GM12892 (cell line): ENCODE measurements at regions not wholly inside any gene's neighbourhood (a gene's known extent, or its start where the extent isn't known, plus 50 kb on each side); places are given as distances from the start of the nearest gene placed in this dataset.
"Not testable (repeated sequence)": the region's sequence is repeated elsewhere in the genome, so short reads cannot be mapped to it uniquely, and the experiment has no call there.

ENCODE experiments used
- DNase-seq: peaks from one replicate; pipeline ENCODE4 v3.0.0; 2011; ENCODE audit not compliant: insufficient read length
- FAIRE-seq: peaks from 2 replicates; lab custom pipeline; 2011; peaks lifted over from hg19 to GRCh38; lab: Jason Lieb, UNC
- POLR2A ChIP-seq: IDR thresholded peaks from 2 replicates; pipeline ENCODE4 v1.6.1; 2011; ENCODE audit warnings: low read depth, low read length, control low read depth
- POLR2AphosphoS5 ChIP-seq: IDR thresholded peaks from 2 replicates; pipeline ENCODE4 v1.6.1; 2011; ENCODE audit warnings: low read depth, low read length, control low read depth
- TAF1 ChIP-seq: IDR thresholded peaks from 2 replicates; pipeline ENCODE4 v1.6.1; 2011; ENCODE audit warnings: low read depth, mild to moderate bottlenecking, control low read depth, low read length, borderline replicate concordance

DNA sequence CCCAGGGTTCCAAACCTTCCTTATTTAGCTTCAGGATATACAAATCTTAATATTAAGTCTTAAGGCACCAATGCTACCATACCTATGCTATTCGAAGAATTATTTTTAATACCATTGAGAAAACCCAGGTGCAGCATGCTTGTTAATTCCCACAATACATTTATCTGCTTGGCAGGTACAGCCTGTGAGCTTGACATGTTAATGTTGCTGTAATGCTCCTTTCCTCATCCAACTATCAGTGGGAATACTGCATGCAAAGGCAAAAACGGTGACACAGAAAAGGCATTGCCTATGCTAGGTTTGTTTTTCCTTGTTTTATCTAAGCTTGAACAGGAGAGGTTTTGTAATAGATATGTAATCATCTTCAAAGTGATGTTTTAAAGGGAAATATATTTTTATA, 135.7 kb upstream of the COX7C start:
- FAIRE-seq (no peak), DNase-seq (no peak)
- TF ChIP-seq TAF1: no peak
- no peak for TF ChIP-seq POLR2A
- TF ChIP-seq POLR2AphosphoS5: no peak

DNA sequence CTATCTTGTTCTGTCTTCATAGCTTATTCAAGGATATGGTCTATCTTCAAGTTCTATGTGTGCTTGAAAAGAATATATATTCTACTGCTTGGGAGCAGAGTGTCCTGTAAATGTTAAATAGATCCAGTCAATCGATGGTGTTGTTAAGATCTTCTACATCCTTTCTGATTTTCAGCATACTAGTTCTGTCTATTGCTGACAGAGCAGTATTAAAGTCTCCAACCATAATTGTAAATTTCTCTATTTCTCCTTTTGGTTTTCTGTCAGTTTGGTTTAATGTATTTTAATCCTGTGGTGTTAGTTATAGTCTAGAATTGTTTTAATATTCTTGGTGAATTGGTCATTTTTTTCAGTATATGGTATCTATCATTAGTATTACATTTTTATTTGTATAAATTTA, 124.0 kb upstream of the COX7C start:
- DNase-seq: no peak
- TF ChIP-seq POLR2AphosphoS5: no peak
- TF ChIP-seq TAF1: no peak
- no peak for TF ChIP-seq POLR2A
- no peak for FAIRE-seq

DNA sequence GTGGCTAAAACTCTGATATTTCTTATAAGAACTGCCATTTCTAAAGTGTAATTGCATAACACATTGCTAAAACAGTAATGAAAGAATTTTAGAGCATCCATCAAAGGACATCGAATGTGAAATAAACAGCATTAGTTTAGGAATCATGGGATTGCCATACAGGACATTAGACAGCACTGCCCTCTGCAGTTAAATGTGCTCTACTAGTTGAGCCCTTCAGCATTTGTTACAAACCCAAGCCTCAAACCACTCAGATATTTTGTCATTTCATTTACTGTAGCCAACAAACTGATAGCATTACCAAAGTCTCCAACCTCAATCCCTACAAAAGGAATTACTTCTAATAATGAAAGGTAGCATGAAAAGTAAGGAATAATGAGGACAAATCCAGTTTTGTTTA, 116.8 kb upstream of the COX7C start:
- DNase-seq (no peak), FAIRE-seq (no peak)
- TF ChIP-seq POLR2AphosphoS5: no peak
- TF ChIP-seq POLR2A: no peak
- TF ChIP-seq TAF1: no peak

DNA sequence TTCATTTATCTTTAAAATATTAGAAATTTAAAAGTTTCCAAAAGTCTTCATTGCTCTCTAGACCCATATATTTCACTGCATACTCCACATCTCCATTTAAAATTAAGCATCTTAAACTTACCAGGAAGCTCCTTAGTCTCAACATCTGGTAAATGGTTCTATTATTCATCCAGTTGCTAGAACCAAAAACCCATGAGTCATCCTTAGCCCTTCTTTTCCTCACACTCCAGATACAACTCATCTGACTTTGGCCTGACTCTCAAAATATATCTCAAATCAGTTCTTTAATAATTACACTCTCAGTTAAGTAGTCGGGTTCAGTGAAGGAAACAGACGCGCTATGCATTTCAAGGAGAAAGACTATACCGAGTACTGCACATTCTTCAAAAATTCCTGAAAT, 110.2 kb upstream of the COX7C start:
- FAIRE-seq (no peak), DNase-seq (no peak)

DNA sequence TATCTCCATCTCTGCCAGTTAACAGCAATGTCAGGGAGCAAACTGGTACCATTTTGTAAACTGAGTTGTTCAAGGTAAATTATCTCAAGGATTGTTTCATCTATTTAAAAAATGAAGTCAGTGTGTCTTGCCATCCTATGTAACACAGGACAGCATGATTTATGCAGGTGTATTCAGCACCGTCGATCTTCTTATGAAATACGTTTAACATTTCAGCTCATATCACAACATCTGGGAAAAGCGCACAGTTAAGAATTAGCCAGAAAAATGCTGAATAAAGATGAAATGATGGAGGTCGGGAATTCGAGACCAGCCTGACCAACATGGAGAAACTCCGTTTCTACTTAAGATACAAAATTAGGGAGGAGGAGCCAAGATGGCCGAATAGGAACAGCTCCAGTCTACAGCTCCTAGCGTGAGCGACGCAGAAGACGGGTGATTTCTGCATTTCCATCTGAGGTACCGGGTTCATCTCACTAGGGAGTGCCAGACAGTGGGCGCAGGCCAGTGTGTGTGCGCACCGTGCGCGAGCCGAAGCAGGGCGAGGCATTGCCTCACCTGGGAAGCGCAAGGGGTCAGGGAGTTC, 107.3 kb upstream of the COX7C start:
- FAIRE-seq, DNase-seq: not testable (repeated sequence)

More for the DNA sequence above, 110.2 kb upstream of the COX7C start:
- no peak for TF ChIP-seq POLR2A
- no peak for TF ChIP-seq POLR2AphosphoS5
- TF ChIP-seq TAF1: no peak

DNA sequence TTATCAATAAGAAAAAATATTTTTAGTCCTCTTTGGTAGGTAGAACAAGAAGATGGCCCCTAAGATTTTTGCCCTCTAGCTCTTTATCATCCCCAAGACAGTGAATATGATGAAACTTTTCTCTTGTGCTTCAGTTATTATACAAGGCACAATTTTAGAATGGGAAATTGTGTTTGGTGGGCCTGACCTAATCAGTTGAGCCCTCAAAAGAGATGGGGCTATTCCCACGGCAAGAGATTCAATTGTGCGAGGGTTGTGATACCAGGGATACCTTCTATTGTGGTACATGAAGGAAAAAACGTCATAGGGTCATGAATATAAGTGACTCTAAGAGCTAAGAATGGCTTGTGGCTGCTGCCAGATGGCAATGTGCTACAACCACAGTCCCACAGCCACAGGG, 94.0 kb upstream of the COX7C start:
- no peak for FAIRE-seq
- TF ChIP-seq TAF1 (no peak), POLR2AphosphoS5 (no peak), POLR2A (no peak)
- DNase-seq: no peak

DNA sequence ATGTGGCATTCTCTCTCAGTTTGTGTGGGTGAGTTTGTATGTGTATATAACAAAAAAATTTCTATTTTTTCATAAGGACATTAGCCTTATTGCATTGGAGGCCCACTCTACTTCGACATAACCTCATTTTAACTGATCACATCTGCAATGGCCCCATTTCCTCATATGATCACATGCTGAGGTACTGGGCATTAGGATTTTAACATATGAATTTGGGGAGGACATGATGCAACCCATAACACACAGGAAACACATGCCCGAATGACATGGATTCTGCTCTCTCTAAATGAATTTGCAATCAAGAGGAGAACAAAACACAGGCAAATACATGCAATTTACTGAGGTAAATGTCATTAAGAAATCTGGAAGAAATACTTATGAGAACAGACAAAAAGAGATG, 92.1 kb upstream of the COX7C start:
- TF ChIP-seq TAF1 (no peak), POLR2AphosphoS5 (no peak), POLR2A (no peak)
- DNase-seq (no peak), FAIRE-seq (no peak)

DNA sequence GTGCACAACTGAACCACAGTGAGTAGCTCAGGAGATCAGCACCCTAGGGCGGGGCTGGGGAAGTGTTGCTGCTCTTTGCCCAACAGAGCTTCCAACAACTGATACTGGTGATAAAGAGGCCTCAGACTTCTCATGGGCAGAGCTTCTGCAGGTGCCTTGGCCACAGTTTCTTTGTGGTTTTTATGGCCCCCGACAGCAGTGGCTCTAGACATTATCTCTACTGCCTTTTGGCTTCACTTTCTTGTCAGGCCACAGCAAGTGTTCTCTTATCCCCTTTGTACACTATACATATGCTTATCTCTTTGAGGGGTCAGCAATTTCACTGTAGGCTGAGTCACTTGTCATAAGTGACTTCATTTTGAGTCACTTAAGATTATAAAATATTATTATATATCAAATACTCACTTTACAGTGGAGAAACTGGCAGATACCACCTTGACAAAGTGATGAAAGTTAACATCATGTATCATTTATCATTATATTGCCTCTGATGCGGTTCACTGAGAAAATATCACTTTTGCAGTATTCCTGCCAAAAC, 90.9 kb upstream of the COX7C start:
- no peak for FAIRE-seq
- no peak for DNase-seq

DNA sequence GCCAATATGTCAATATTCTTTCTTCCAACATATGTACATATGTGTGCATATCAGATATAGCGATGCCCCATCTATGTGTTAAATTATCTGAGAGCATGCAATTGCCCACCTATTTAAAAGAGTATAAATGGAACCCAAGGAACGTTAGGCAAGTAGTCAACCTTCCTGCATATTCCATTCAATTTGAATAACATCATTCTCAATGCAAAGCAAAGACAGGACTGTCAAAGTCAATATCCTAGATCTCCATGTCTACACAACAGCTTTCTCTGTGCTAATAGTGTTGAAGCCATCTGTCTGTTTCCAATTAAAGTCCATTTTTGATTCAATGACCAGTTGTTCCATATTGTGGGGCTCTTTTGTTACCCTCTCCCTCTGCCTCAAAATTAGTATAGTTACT, 85.3 kb upstream of the COX7C start:
- no peak for DNase-seq
- no peak for FAIRE-seq

More for the DNA sequence above, 90.9 kb upstream of the COX7C start:
- TF ChIP-seq TAF1: no peak
- TF ChIP-seq POLR2A: no peak
- TF ChIP-seq POLR2AphosphoS5: no peak

DNA sequence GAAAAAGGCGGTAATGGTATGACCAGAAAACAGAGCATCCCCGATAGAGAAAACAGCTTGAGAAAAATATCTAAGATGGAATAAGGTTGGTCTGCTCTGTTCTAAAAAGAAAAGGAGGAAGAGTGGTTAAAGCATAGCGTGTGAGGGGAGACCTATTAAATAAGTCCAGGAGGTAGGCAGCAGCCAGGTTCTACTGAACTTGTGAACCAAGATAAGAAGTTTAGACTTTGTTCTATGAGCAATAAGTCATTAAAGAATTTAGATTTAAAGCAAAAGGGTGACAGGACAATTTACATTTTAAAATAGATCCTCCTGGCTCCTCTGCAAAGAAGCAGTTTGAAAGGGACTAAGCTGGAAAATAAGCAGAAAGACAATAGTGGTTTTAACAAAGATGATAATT, 81.3 kb upstream of the COX7C start:
- no peak for TF ChIP-seq POLR2A
- no peak for TF ChIP-seq TAF1
- no peak for TF ChIP-seq POLR2AphosphoS5
- FAIRE-seq (no peak), DNase-seq (no peak)

More for the DNA sequence above, 85.3 kb upstream of the COX7C start:
- no peak for TF ChIP-seq POLR2A
- TF ChIP-seq TAF1: no peak
- no peak for TF ChIP-seq POLR2AphosphoS5

DNA sequence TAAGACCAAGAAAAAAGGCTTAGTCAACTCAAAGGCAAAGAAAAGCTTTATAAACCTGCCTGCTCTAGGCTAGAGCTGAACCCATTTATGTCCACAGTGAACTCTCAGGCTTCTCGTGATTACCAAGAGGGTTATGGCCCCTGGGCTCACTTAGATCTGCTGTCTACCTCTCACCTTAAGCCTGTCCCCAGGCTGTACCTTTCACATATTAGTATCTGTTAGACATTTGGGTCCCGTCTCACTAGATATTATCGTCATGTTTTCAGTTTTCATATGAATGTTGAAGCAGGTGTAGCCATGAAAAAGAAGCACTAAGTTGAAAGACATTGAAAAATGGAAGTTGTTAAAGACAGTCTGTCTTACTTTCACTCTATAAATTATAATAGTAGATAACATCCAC, 75.2 kb upstream of the COX7C start:
- DNase-seq (no peak), FAIRE-seq (no peak)
- no peak for TF ChIP-seq POLR2A
- no peak for TF ChIP-seq POLR2AphosphoS5
- no peak for TF ChIP-seq TAF1

DNA sequence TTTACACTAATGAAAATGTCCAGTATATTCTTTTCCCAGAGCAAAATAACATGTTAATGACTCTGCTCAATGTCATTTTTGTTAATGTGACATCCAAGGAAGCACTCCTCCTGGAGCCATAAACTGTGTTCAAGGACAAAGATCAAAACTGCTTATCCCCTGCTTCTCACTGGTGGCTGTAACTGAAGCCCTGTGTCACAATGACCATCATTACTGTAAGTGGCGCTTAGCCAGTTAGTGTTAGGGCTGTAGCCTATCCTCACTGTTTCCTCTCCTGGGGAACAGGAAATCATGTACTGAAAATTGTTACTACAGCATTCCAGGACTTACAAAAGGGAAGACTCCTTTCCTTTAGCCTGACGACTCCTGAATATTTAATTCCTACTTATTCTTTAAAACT, 71.7 kb upstream of the COX7C start:
- TF ChIP-seq TAF1: no peak
- no peak for TF ChIP-seq POLR2AphosphoS5
- TF ChIP-seq POLR2A: no peak
- no peak for FAIRE-seq
- DNase-seq: no peak
